ENCODE measurements at regions not wholly inside any gene's neighbourhood (a gene's known extent, or its start where the extent isn't known, plus 50 kb on each side); places are given as distances from the start of the nearest gene placed in this dataset.

- TF ChIP-seq POLR2AphosphoS5 (IDR thresholded peaks at IDR 0.05; ENCODE audit: low read depth, low read length) (no peak), NR2F1 (CRISPR knock-in tag; IDR thresholded peaks at IDR 0.05) (no peak), MAX (IDR thresholded peaks at IDR 0.05) (no peak), ZNF503 (CRISPR knock-in tag; IDR thresholded peaks at IDR 0.05) (no peak), EZH2 (conservative IDR thresholded peaks at IDR 0.05; ENCODE audit: low read depth, low read length) (no peak), HMGXB4 (CRISPR knock-in tag; IDR thresholded peaks at IDR 0.05; ENCODE audit: borderline replicate concordance in 1 of 2, low read depth in 1 of 2) (no peak), NR2C2 (CRISPR knock-in tag; IDR thresholded peaks at IDR 0.05; ENCODE audit: borderline replicate concordance) (no peak), KDM5A (IDR thresholded peaks at IDR 0.05; ENCODE audit: borderline replicate concordance, low read length) (no peak), TAF1 (CRISPR knock-in tag; IDR thresholded peaks at IDR 0.05) (no peak), CTCF (CRISPR knock-in tag; IDR thresholded peaks at IDR 0.05) (no peak), ZNF232 (CRISPR knock-in tag; IDR thresholded peaks at IDR 0.05; ENCODE audit: borderline replicate concordance) (no peak), LCORL (IDR thresholded peaks at IDR 0.05) (no peak), LCORL (CRISPR knock-in tag; IDR thresholded peaks at IDR 0.05) (no peak)
Observed at GRCh38 chr4:121226362-121226761, 62.2 kb upstream of the TNIP3 start.
